Epidermal melanocyte (primary cell): ENCODE measurements at regions not wholly inside any gene's neighbourhood (a gene's known extent, or its start where the extent isn't known, plus 50 kb on each side); places are given as distances from the start of the nearest gene placed in this dataset.
"Not testable (repeated sequence)": the region's sequence is repeated elsewhere in the genome, so short reads cannot be mapped to it uniquely, and the experiment has no call there.

Experiments used
- DNase-seq: peaks from one replicate; pipeline ENCODE4 v3.0.0; 2011; ENCODE audit warnings: low spot score; ENCODE audit not compliant: insufficient read length

GRCh38 chr6:155880900-155881299, 425.3 kb upstream of the NOX3 start:
- DNase-seq = no peak

DNA sequence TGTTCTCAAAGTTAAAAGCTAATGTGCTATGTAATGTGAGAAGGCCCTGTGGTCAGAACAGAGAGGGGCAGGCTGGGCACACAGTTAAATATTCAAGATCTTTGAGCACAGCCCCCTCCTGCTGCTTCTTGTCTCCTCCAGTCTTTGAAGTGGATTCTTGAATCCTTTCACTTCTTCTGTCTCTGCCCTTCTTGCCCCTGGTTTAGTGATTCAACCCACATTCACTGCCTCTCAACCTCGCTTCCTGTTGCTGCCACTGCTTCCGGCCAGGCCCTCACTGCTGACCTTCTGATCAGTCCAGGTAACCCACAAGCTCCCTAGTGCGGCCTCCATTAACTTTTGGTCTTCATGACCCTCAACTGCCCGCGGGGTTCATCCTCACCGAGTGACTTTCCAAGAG, 417.3 kb upstream of the NOX3 start:
- no peak for DNase-seq

DNA sequence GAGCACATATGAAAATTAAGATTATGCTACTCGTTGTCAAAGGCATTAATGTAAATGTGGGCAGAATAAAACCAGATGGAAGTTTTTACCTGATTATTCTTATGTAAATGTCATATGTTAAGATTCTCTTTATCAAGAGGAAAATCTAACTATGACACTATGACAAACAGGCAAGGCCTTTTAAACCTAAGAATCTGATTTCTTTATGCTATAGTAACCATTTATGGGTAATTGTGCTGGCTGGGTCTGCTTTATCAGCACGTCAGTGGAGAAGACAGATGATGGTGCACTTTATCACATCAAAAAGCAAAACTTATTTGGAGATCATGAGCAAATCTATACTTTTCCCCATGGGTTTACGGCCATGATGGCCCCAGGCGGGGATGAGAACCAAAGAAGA, 412.0 kb upstream of the NOX3 start:
- DNase-seq = no peak

- not testable (repeated sequence) for DNase-seq
These were observed 411.2 kb upstream of the NOX3 start for GRCh38 chr6:155866676-155867390.

DNA sequence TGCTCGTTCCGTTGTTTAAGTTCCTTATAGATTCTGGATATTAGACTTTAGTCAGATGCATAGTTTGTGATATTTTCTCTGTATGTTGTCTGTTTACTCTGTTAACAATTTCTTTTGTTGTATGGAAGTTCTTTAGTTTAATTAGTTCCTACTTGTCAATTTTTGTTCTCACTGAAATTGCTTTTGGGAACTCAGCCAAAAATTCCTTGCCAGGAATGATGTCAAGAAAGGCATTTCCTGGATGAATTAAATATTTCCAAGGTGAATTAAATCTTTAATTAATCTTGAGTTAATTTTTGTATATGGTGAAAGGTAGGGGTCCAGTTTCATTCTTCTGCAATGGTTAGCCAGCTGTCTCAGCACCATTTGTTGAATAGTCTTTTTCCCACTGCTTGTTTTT, 406.2 kb upstream of the NOX3 start:
- no peak for DNase-seq

DNA sequence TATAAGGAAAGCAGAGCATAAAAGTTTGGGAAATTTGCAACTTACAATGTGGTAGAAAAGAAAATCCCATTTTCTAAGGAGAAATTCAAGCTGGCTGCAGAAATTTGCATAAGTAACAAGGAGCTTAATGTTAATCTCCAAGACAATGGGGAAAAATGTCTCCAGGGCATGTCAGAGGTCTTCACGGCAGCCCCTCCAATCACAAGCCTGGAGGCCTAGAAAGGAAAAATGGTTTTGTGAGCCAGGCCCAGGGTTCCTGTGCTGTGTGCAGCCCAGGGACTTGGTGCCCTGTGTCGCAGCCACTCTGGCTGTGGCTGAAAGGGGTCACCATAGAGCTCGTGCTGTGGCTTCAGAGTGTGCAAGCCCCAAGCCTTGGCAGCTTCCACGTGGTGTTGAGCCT, 403.3 kb upstream of the NOX3 start:
- DNase-seq = not testable (repeated sequence)

- no peak for DNase-seq
These were observed 399.1 kb upstream of the NOX3 start for GRCh38 chr6:155854787-155855186.

- DNase-seq = no peak
These were observed 397.4 kb upstream of the NOX3 start for GRCh38 chr6:155853011-155853410.

DNA sequence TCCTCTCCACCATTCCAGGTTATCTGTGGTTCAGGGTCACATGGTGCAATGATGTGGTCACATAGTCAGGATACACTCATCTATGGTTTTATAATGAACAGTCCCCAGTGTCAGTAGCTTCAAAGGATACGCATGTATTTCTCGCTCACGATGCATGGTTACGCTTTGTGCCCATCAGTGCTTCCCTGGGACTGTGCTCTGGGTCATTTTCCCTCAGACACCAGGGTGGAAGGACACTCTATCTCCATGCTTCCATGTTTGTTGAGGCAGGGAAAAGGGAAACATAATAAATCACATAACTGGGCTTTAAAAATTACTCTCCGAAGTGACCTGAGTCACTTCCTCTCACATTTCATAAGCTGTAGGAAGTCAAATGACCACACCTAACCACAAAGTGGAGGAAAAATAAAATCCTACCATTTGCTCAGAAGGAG, 394.8 kb upstream of the NOX3 start:
- no peak for DNase-seq

GRCh38 chr6:155847711-155848110, 392.1 kb upstream of the NOX3 start:
- DNase-seq = no peak

GRCh38 chr6:155837474-155837873, 381.8 kb upstream of the NOX3 start:
- no peak for DNase-seq

- DNase-seq = no peak
These were observed 377.0 kb upstream of the NOX3 start for GRCh38 chr6:155832596-155832995.

DNA sequence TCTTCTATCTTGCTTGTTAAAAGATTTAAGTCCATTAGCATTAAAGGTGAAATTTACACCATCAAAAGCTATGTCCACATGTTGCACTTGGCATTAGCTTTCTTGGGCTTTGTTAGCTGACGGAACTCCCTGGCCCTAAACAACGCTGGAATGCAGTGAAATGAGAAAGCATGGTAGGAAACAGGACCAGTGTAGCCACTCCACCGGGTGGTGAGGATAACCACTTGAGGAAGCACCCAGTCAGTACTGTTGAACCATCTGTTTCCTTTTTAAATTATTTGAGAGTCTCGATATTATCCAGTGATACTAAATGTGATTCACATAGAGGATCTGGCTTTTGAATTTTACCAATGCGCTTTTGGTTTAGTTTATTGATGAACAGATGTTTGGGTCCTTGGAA, 374.9 kb upstream of the NOX3 start:
- DNase-seq = no peak

GRCh38 chr6:155829646-155830045, 374.0 kb upstream of the NOX3 start:
- no peak for DNase-seq

DNA sequence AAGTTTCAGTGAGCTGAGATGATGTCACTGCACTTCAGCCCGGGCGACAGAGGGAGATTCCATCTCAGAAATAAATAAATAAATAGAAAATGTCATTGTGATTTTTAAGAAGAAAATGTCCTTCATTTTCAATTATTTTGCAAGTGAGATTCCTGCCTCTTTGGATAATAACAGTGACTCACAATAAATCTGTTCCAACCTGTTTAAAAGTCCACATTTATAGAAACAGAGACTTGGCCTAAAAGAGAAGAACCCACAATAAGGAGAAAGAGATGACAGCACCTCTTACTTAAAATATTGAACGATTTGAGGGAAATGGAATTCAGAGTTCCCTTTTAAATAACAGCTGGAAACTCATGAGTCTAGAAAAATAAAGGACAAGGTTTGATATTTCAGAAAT, 373.4 kb upstream of the NOX3 start:
- DNase-seq = no peak

DNA sequence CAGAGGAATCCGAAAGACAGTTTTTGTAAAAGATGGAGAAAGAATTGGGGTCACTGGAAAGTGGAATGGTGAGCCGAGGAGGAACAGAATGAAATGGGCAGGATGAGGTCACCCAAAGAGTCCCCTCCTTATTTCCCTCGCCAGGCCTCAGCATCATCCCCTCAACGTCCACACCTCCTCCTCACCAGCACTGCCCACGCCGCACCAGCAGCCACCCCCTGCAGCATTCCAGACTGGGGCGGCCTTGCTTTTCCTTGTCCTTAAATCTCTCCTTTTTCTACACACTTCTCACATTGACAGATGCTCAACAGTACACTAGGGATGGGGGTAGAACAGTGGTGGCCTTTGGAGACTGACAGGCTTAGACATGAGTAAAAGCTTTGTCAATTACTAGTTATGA, 363.1 kb upstream of the NOX3 start:
- no peak for DNase-seq

GRCh38 chr6:155813548-155813947, 357.9 kb upstream of the NOX3 start:
- DNase-seq = no peak

DNA sequence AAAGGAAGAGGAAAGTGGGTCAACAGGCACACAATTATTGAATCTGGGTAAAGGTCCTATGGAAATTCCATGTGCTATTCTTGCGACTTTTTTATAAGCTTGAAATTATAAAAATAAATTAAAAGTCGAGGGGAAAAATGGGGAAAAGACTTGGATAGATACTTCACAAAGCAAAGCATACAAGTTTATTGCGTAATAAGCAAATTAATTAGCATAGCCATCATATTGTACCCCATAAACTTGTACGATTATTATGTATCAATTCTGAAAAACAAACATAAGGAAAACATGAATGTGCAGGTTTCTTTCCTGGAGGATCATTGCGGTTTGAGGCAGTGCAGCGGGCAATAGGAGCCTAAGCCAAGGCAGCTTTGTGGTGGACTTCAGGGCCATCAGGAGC, 351.6 kb upstream of the NOX3 start:
- no peak for DNase-seq

DNA sequence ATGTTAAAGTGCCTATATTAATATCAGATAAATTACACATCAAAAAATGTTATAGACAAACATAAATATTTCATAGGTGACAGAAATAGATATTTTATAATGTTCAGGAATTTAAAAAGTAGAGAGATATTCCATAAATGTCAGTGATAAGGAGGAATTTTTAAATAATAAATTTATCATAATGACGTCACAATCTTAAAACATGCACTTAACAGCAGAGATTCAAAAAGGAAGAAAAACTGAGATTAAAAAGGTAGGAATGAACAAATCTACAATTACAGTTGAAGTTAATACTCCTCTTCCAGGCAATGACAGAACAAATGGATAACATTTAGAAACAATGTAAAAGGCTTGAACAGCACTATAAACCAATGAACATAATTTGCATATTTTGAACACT, 345.4 kb upstream of the NOX3 start:
- DNase-seq = no peak

- not testable (repeated sequence) for DNase-seq
These were observed 343.2 kb upstream of the NOX3 start for GRCh38 chr6:155798876-155799275.

DNA sequence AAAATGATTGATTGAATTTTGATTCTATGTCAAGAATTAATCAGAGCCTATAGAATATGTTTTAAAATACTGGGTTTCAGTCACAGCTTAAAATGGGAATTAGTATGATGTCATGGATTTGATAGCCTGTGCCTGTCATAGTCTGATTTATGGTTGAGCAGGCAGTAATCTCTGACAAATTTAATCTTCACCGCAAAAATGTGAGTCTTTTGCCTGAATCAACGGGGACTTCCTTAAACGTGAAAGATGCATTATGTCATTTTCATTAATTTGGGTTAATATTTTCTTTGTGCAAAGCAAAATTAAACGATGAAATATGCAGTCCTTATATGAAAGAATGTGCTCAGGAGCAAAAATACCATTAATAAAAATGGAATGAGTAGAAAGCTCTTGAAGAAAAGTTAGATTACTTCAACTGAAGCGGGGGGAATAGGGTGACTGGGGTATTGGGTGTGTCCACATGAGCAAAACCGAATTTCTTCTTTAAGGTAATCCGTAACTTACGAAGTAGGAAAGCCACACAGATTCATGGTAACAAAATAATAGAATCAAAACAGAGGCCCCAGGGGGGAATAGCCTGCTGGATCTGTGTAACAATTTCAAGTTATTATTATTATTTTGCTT, 339.6 kb upstream of the NOX3 start:
- DNase-seq = no peak

DNA sequence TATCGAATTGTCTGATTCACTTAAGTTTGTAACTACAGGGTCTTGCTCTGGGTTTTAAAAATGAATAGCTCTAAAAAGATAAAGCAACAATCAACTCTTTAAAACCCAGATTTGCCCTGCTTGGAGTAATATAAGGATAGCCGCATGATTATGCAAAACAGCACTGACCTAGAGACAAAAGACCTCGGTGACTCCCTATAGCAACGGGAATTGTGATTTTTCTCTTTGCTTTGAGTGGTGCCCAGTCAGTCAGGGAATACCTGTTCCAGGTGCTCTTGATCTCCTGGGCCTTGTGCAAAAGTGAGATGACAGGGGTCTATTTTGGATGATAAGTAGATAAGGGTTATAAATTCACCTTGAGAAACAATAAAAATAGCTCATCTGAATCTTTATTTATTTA, 336.3 kb upstream of the NOX3 start:
- DNase-seq = no peak

DNA sequence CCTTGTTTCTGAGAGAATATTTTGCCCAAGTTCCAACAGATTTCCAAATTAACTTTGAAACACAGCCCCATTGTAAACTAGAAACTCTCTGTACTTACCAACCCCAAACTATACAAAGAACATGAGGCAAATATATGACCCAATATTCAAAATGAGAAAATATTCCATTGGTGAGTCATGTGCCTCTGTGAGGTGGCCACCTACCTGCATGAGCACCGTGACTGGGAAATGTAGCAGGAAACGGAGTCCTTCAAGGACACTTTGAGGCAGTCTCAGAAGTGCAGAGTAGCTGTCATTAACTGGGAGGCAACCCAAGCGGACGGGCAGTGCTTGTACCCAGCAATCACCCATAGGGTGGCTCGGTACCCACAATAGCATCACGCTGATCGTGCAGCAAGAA, 335.5 kb upstream of the NOX3 start:
- DNase-seq = no peak
